Neural cell (in vitro differentiated cells): ENCODE measurements at regions not wholly inside any gene's neighbourhood (a gene's known extent, or its start where the extent isn't known, plus 50 kb on each side); places are given as distances from the start of the nearest gene placed in this dataset.

Experiments
- H2AFZ ChIP-seq: fragments of 200-600, 300-800 bp; sonication (generic), shearing (Covaris generic); 2 replicates; pipeline ENCODE4 v1.6.0; 2014; ENCODE audit warnings: low read depth, mild to moderate bottlenecking, antibody characterized with exemption, low read length, moderate library complexity
- H3F3A ChIP-seq: fragments of 200-600 bp; shearing (Covaris generic); 2 replicates; pipeline ENCODE4 v1.6.1; 2016; ENCODE audit warnings: mild to moderate bottlenecking, moderate library complexity, mixed read lengths, antibody characterized with exemption, low read length; ENCODE audit not compliant: insufficient read depth, poor library complexity, severe bottlenecking
- H3K27ac ChIP-seq: fragments of 200-600, 300-800 bp; sonication (generic), shearing (Covaris generic); 2 replicates; pipeline ENCODE4 v1.5.1; 2014; ENCODE audit warnings: mild to moderate bottlenecking, low read length, moderate library complexity
- H3K27me3 ChIP-seq: fragments of 300-800, 200-600 bp; sonication (generic), shearing (Covaris generic); 2 replicates; pipeline ENCODE4 v1.6.0; 2014; ENCODE audit warnings: mild to moderate bottlenecking, low read depth, low read length, moderate library complexity; ENCODE audit not compliant: insufficient read depth
- H3K36me3 ChIP-seq: fragments of 300-800, 200-600 bp; sonication (generic), shearing (Covaris generic); 2 replicates; pipeline ENCODE4 v1.5.1; 2014; ENCODE audit warnings: mild to moderate bottlenecking, antibody characterized with exemption, low read length, moderate library complexity; ENCODE audit not compliant: insufficient read depth
- H3K4me2 ChIP-seq: fragments of 300-800, 200-600 bp; sonication (generic), shearing (Covaris generic); 2 replicates; pipeline ENCODE4 v1.6.0; 2014; ENCODE audit warnings: mild to moderate bottlenecking, low read length
- H3K4me3 ChIP-seq: fragments of 300-800, 200-600 bp; sonication (generic), shearing (Covaris generic); 2 replicates; pipeline ENCODE4 v1.5.1; 2014; ENCODE audit warnings: mild to moderate bottlenecking, low read length, moderate library complexity
- H3K79me2 ChIP-seq: fragments of 200-600 bp; shearing (Covaris generic); replicated peaks from 2 replicates; pipeline ENCODE4 v1.6.0; 2014; ENCODE audit warnings: mild to moderate bottlenecking, low read length, moderate library complexity; ENCODE audit not compliant: insufficient read depth
- H3K9ac ChIP-seq: fragments of 300-800, 200-600 bp; sonication (generic), shearing (Covaris generic); 2 replicates; pipeline ENCODE4 v1.6.1; 2016; ENCODE audit warnings: mild to moderate bottlenecking, low read length, mixed read lengths
- H3K9me2 ChIP-seq: fragments of 200-600 bp; shearing (Covaris generic); 2 replicates; pipeline ENCODE4 v1.6.1; 2016; ENCODE audit warnings: mild to moderate bottlenecking, low read length, mixed read lengths; ENCODE audit not compliant: insufficient read depth
- H3K9me3 ChIP-seq: fragments of 200-600, 300-800 bp; sonication (generic), shearing (Covaris generic); 2 replicates; pipeline ENCODE4 v1.6.1; 2016; ENCODE audit warnings: mild to moderate bottlenecking, mixed run types, low read length, moderate library complexity, mixed read lengths
- H4K20me1 ChIP-seq: fragments of 200-600 bp; shearing (Covaris generic); 2 replicates; pipeline ENCODE4 v1.6.1; 2016; ENCODE audit warnings: mild to moderate bottlenecking, mixed run types; ENCODE audit not compliant: insufficient read depth
- CTCF ChIP-seq: fragments of 450-650 bp; IDR thresholded peaks from 2 replicates; pipeline ENCODE4 v1.5.1; 2014; ENCODE audit warnings: antibody characterized with exemption, mild to moderate bottlenecking, moderate library complexity; ENCODE audit not compliant: poor library complexity, severe bottlenecking
- EP300 ChIP-seq: fragments of 450-650 bp; conservative IDR thresholded peaks from 2 replicates; pipeline ENCODE4 v1.6.1; 2014; ENCODE audit warnings: antibody characterized with exemption, mild to moderate bottlenecking, moderate library complexity; ENCODE audit not compliant: poor library complexity, severe bottlenecking
- EZH2 ChIP-seq: fragments of 200-600, 300-800 bp; shearing (Covaris generic), sonication (generic); IDR thresholded peaks from 2 replicates; pipeline ENCODE4 v1.6.1; 2014; ENCODE audit warnings: antibody characterized with exemption, low read length, borderline replicate concordance, mild to moderate bottlenecking; ENCODE audit not compliant: insufficient read depth, poor library complexity, severe bottlenecking
- MXI1 ChIP-seq: fragments of 450-650 bp; conservative IDR thresholded peaks from 2 replicates; pipeline ENCODE4 v1.6.1; 2014; ENCODE audit warnings: antibody characterized with exemption, mild to moderate bottlenecking; ENCODE audit not compliant: poor library complexity, severe bottlenecking
- POLR2AphosphoS5 ChIP-seq: IDR thresholded peaks from 2 replicates; pipeline ENCODE4 v1.6.1; 2012
- RAD21 ChIP-seq: fragments of 450-650 bp; conservative IDR thresholded peaks from 2 replicates; pipeline ENCODE4 v1.6.1; 2014; ENCODE audit warnings: antibody characterized with exemption, mild to moderate bottlenecking, moderate library complexity
- REST ChIP-seq: IDR thresholded peaks from 2 replicates; pipeline ENCODE4 v1.6.1; 2012; ENCODE audit warnings: borderline replicate concordance
- SMC3 ChIP-seq: fragments of 450-650 bp; conservative IDR thresholded peaks from 2 replicates; pipeline ENCODE4 v1.6.1; 2014; ENCODE audit warnings: antibody characterized with exemption, mild to moderate bottlenecking, moderate library complexity; ENCODE audit not compliant: poor library complexity
- TAF1 ChIP-seq: IDR thresholded peaks from 2 replicates; pipeline ENCODE4 v1.6.1; 2012; ENCODE audit warnings: low read depth

GRCh38 chr10:120400601-120401000, 56.4 kb upstream of the PLPP4 start:
- Histone ChIP-seq H3K9me2 (no peaks in the 10 kb centered on the region), H3K27me3 (no peaks in the 10 kb centered on the region), H3K27ac (no peak overlapping the region), H4K20me1 (no peaks in the 10 kb centered on the region), H3K9me3 (peaks cover 5% of the 10 kb centered on the region), H3K36me3 (no peaks in the 10 kb centered on the region), H3F3A (no peaks in the 10 kb centered on the region), H3K9ac (no peak overlapping the region), H3K4me2 (no peak overlapping the region), H3K79me2 (no peaks in the 10 kb centered on the region), H3K4me3 (no peak overlapping the region), H2AFZ (no peak overlapping the region)
- TF ChIP-seq EP300 (no peak), POLR2AphosphoS5 (no peak)

GRCh38 chr10:120402147-120402766, 54.8 kb upstream of the PLPP4 start:
- no peaks in the 10 kb centered on the region for H3K27me3 ChIP-seq
- H3K4me2 ChIP-seq = no peak overlapping the region
- H3K36me3 ChIP-seq = no peaks in the 10 kb centered on the region
- no peak overlapping the region for H3K27ac ChIP-seq
- no peaks in the 10 kb centered on the region for H4K20me1 ChIP-seq
- no peaks in the 10 kb centered on the region for H3K79me2 ChIP-seq
- no peaks in the 10 kb centered on the region for H3F3A ChIP-seq
- H2AFZ ChIP-seq = no peak overlapping the region
- no peaks in the 10 kb centered on the region for H3K9me2 ChIP-seq
- H3K9ac ChIP-seq = no peak overlapping the region
- TF ChIP-seq EP300 (no peak), POLR2AphosphoS5 (no peak), REST (no peak), MXI1 (no peak), EZH2 (no peak), CTCF (no peak), RAD21 (no peak), TAF1 (no peak), SMC3 (no peak)
- no peak overlapping the region for H3K4me3 ChIP-seq
- H3K9me3 ChIP-seq = peaks cover 5% of the 10 kb centered on the region
